MM.1S (cell line): ENCODE measurements at regions not wholly inside any gene's neighbourhood (a gene's known extent, or its start where the extent isn't known, plus 50 kb on each side); places are given as distances from the start of the nearest gene placed in this dataset.

ENCODE experiments used
- CTCF ChIP-seq: fragments of 300-600 bp; sonication (generic); IDR thresholded peaks from 2 replicates; pipeline ENCODE4 v1.5.1; 2016; ENCODE audit warnings: antibody characterized with exemption, low read length, mixed read lengths
- EZH2 ChIP-seq: fragments of 300-600 bp; sonication (generic); optimal IDR thresholded peaks from 2 replicates; pipeline ENCODE3; 2017; ENCODE audit warnings: low read depth, mild to moderate bottlenecking, antibody characterized with exemption, low read length, mixed read lengths

DNA sequence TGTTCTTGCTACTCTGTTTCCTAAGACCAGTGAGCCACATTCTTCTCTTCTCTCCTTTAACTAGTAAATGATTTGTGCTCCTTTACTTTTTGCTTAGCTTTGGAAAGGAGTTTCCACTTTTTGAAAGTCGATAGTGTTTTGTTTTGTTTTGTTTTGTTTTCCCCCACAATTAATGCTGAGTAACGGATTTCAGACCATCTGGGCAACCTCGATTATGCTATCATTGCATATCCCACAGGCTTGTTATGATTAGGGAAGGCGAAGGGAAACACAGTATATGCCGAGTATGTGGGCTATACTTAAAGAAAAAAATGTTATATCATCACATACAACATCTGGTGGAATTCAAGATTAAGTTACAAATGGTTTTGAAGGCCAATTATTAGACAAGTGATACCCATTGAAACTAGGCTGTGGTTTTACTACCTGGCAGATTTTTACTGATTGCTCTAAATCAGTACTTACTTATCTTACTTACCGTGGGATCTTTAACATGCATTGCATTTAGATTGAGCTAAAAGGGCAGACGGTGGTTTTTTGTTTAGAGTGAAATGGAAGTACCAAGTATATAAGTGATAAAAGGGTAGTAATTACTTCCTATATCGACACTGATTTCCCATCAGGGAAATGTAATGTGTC is 361.3 kb upstream of the SOX9 start:
- no peak for TF ChIP-seq CTCF
- no peak for TF ChIP-seq EZH2
